PC-3 (cell line): ENCODE measurements at regions not wholly inside any gene's neighbourhood (a gene's known extent, or its start where the extent isn't known, plus 50 kb on each side); places are given as distances from the start of the nearest gene placed in this dataset.

Experiments
- ATAC-seq: fragments of 200-7000 bp; cut with Tn5 transposase; 2 replicates; pipeline ENCODE4 v1.9.1; 2020; ENCODE audit warnings: mild to moderate bottlenecking, moderate library complexity
- BruUV-seq: library from RNA; stranded (reverse); fragments of 400-500 nt; replicated peaks from 2 replicates; lab custom pipeline; 2021; lab: Mats Ljungman, UMichigan
- CTCF ChIA-PET: fragments of 300-600 bp; sonication (Branson Sonifier 250); formaldehyde crosslinking; loops from one replicate; lab custom pipeline; 2022; ENCODE audit warnings: antibody characterized with exemption; lab: Charles Lee
- POLR2A ChIA-PET: fragments of 300-600 bp; sonication (Branson Sonifier 250); formaldehyde crosslinking; loops from one replicate; lab custom pipeline; 2022; ENCODE audit warnings: antibody characterized with exemption; ENCODE audit not compliant: unreplicated experiment; lab: Charles Lee
- DNase-seq: peaks from one replicate; pipeline ENCODE4 v3.0.0-alpha.2; 2015
- H2AFZ ChIP-seq: fragments of 300-600 bp; sonication (generic); 2 replicates; pipeline ENCODE4 v1.6.0; 2016; ENCODE audit warnings: antibody characterized with exemption, low read length
- H3F3A ChIP-seq: fragments of 300-600 bp; sonication (generic); one replicate; pipeline ENCODE4 v1.6.0; 2017; ENCODE audit warnings: antibody characterized with exemption, low read length, control low read depth, mild to moderate bottlenecking; ENCODE audit not compliant: unreplicated experiment
- H3K27ac ChIP-seq: fragments of 300-600 bp; sonication (generic); 2 replicates; pipeline ENCODE4 v1.5.1; 2016; ENCODE audit warnings: mild to moderate bottlenecking, low read length
- H3K27me3 ChIP-seq: fragments of 300-600 bp; sonication (generic); 2 replicates; pipeline ENCODE4 v1.6.1; 2016; ENCODE audit warnings: low read length, mixed read lengths
- H3K36me3 ChIP-seq: fragments of 300-600 bp; sonication (generic); 2 replicates; pipeline ENCODE4 v1.6.1; 2016; ENCODE audit warnings: low read depth, mixed run types, low read length, mixed read lengths
- H3K4me1 ChIP-seq: fragments of 300-600 bp; sonication (generic); 2 replicates; pipeline ENCODE4 v1.5.1; 2016; ENCODE audit warnings: low read length; ENCODE audit not compliant: insufficient read depth
- H3K4me2 ChIP-seq: fragments of 300-600 bp; sonication (generic); 2 replicates; pipeline ENCODE4 v1.6.0; 2016; ENCODE audit warnings: low read length
- H3K4me3 ChIP-seq: fragments of 300-600 bp; sonication (generic); 2 replicates; pipeline ENCODE4 v1.5.1; 2016; ENCODE audit warnings: mild to moderate bottlenecking, low read length, mixed read lengths
- H3K79me2 ChIP-seq: fragments of 300-600 bp; sonication (generic); 2 replicates; pipeline ENCODE4 v1.6.1; 2017; ENCODE audit warnings: low read length, mixed read lengths
- H3K9ac ChIP-seq: fragments of 300-600 bp; sonication (generic); 2 replicates; pipeline ENCODE4 v1.6.0; 2016; ENCODE audit warnings: mild to moderate bottlenecking, low read length
- H3K9me2 ChIP-seq: fragments of 300-600 bp; sonication (generic); replicated peaks from 2 replicates; pipeline ENCODE4 v1.6.1; 2016; ENCODE audit warnings: mixed run types, low read length, mixed read lengths
- H3K9me3 ChIP-seq: fragments of 300-600 bp; sonication (generic); 2 replicates; pipeline ENCODE4 v1.6.1; 2016; ENCODE audit warnings: low read length, mixed read lengths
- H4K20me1 ChIP-seq: fragments of 300-600 bp; sonication (generic); 2 replicates; pipeline ENCODE4 v1.6.1; 2016; ENCODE audit warnings: low read length, mixed read lengths
- CTCF ChIP-seq: fragments of 300-600 bp; sonication (generic); conservative IDR thresholded peaks from 2 replicates; pipeline ENCODE4 v1.5.1; 2017; ENCODE audit warnings: antibody characterized with exemption, low read depth, mild to moderate bottlenecking, low read length
- EZH2 ChIP-seq: fragments of 300-600 bp; sonication (generic); IDR thresholded peaks from one replicate; pipeline ENCODE4 v1.6.1; 2017; ENCODE audit warnings: antibody characterized with exemption, mild to moderate bottlenecking, low read length; ENCODE audit not compliant: unreplicated experiment
- EZH2phosphoT487 ChIP-seq: fragments of 300-600 bp; sonication (generic); IDR thresholded peaks from 2 replicates; pipeline ENCODE4 v1.6.1; 2018; ENCODE audit warnings: mild to moderate bottlenecking, antibody characterized with exemption, low read length, borderline replicate concordance
- intact Hi-C: fragments of 100-400 bp; cut with micrococcal nuclease; formaldehyde crosslinking; loops from 2 replicates; pipeline ENCODE4 v1.9.0; 2023

GRCh38 chr21:33977721-33978369, 62.2 kb upstream of the ATP5PO start:
- no TSS peak for BruUV-seq
- Histone ChIP-seq H3K79me2 (no peaks in the 10 kb centered on the region), H3K9me3 (no peaks in the 10 kb centered on the region), H3K4me1 (peaks cover 35% of the 10 kb centered on the region), H3K4me2 (peak overlapping the region; percentile 80; the same call in 1 of the 2 replicates), H3K9ac (no peak overlapping the region), H3K27me3 (no peaks in the 10 kb centered on the region), H3F3A (peaks cover 24% of the 10 kb centered on the region), H2AFZ (no peak overlapping the region), H3K27ac (peak overlapping the region; percentile 98), H3K4me3 (no peak overlapping the region), H3K9me2 (no peaks in the 10 kb centered on the region), H4K20me1 (no peaks in the 10 kb centered on the region), H3K36me3 (no peaks in the 10 kb centered on the region)
- ATAC-seq, result no peak
- no peak for TF ChIP-seq EZH2phosphoT487
- TF ChIP-seq CTCF, result no peak
- TF ChIP-seq EZH2, result no peak
- CTCF ChIA-PET, result no interaction called here
- DNase-seq, result no peak
- POLR2A ChIA-PET, result no interaction called here
- intact Hi-C loops, result loop anchor here (2.0 kb wide), 2 partner anchors 53 to 99 kb away; no protein-coding TSS in a partner anchor

- Histone ChIP-seq H3K27me3 (no peaks in the 10 kb centered on the region), H3K4me3 (peak overlapping the region; percentile 44), H3F3A (peaks cover 24% of the 10 kb centered on the region), H3K79me2 (no peaks in the 10 kb centered on the region), H3K9me2 (no peaks in the 10 kb centered on the region), H3K9me3 (no peaks in the 10 kb centered on the region), H3K4me2 (peak overlapping the region; percentile 80), H3K27ac (peak overlapping the region; percentile 98), H3K36me3 (no peaks in the 10 kb centered on the region), H4K20me1 (no peaks in the 10 kb centered on the region), H3K9ac (peak overlapping the region; percentile 51), H2AFZ (peak overlapping the region; percentile 56; the same call in 1 of the 2 replicates), H3K4me1 (peaks cover 40% of the 10 kb centered on the region)
- BruUV-seq, result TSS peak; percentile 29
- intact Hi-C loops, result loop anchor here (2.0 kb wide), 2 partner anchors 52 to 100 kb away; no protein-coding TSS in a partner anchor
- TF ChIP-seq EZH2 (no peak), CTCF (no peak), EZH2phosphoT487 (no peak)
- ChIA-PET POLR2A (interaction anchor here (0.6 kb wide), 1 partner anchor 46 kb away, joined by 3 read pairs; no protein-coding TSS in a partner anchor), CTCF (interaction anchor here (1.1 kb wide), 1 partner anchor 53 kb away, joined by 4 read pairs; no protein-coding TSS in a partner anchor)
- peak; percentile 3 for ATAC-seq
- DNase-seq, result no peak
These were observed 61.6 kb upstream of the ATP5PO start for GRCh38 chr21:33977017-33977720.
